K562 (cell line): ENCODE measurements at regions not wholly inside any gene's neighbourhood (a gene's known extent, or its start where the extent isn't known, plus 50 kb on each side); places are given as distances from the start of the nearest gene placed in this dataset.

Experiments
- ADNP ChIP-seq: fragments of 200-800 bp; sonication (Bioruptor generic); IDR thresholded peaks from 2 replicates; pipeline ENCODE4 v1.6.1; 2016; ENCODE audit warnings: missing genetic modification characterization, missing compliant biosample characterization
- HMG20A ChIP-seq: fragments of 450-650 bp; formaldehyde crosslinking; conservative IDR thresholded peaks from 2 replicates; pipeline ENCODE4 v1.4.0; 2020; ENCODE audit warnings: mild to moderate bottlenecking, mixed read lengths
- HMGXB4 ChIP-seq: sonication (generic); formaldehyde crosslinking; IDR thresholded peaks from 2 replicates; pipeline ENCODE4 v1.8.1; 2023; ENCODE audit warnings: mild to moderate bottlenecking, missing genetic modification reagents
- TCF15 ChIP-seq: fragments of 250-450 bp; sonication (Bioruptor Pico); IDR thresholded peaks from 2 replicates; pipeline ENCODE4 v1.8.0; 2022; ENCODE audit warnings: moderate library complexity, mild to moderate bottlenecking, inconsistent platforms

- TF ChIP-seq ADNP (tag) (no peak), HMG20A (no peak), TCF15 (CRISPR knock-in tag) (no peak), HMGXB4 (CRISPR knock-in tag) (no peak)
Observed at GRCh38 chr9:1414711-1415131, 364.6 kb downstream of the DMRT2 start.
